ENCODE measurements at regions not wholly inside any gene's neighbourhood (a gene's known extent, or its start where the extent isn't known, plus 50 kb on each side); places are given as distances from the start of the nearest gene placed in this dataset.

DNA sequence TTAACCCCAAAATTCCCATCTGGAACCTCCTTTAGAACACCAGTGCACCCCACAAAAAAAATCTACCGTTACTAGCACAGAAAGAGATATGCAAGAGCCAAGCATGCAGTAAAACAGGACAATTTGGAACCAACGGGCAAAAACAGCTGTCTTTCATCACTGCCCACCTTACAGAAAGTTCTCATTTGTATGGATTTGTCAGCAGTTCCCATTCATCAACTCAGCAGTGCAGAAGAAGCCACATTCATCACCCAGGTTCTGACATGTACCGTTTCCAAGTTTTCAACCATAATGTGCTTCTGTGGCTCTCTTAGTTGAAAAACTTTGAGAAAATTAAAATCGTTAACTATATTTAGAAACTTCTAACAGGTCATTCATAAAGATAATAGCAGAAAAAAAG lies 387.0 kb downstream of the RPS29 start:
- no peaks in the 10 kb centered on the region for H3K9me2 ChIP-seq
- POLR2A ChIA-PET: no interaction called here
- no peak for DNase-seq
- no peaks in the 10 kb centered on the region for H3F3A ChIP-seq (replicated peaks; ENCODE audit: insufficient read depth)
- no peaks in the 10 kb centered on the region for H4K20me1 ChIP-seq (ENCODE audit: insufficient read depth)
- H3K4me1 ChIP-seq (ENCODE audit: control insufficient read depth in 1 of 2, insufficient read depth in 2 of 2, low read depth in 1 of 2, low read length in 1 of 2): peaks cover 0 to under 1% of the 10 kb centered on the region in 2 experiments; a peak in 1 of 4 replicates
- CTCF ChIA-PET: interaction anchor here (0.8 to 1.3 kb wide), 2 partner anchors 22 to 107 kb away, joined by 3 read pairs; no protein-coding TSS in a partner anchor
- no peaks in the 10 kb centered on the region for H3K79me2 ChIP-seq (ENCODE audit: insufficient read depth)
- no peak overlapping the region for H3K4me2 ChIP-seq
- H3K4me3 ChIP-seq (ENCODE audit: low read depth in 2 of 2, low read length in 1 of 2): no peak overlapping the region
- no peak overlapping the region for H3K9ac ChIP-seq
- no peaks in the 10 kb centered on the region for H3K9me3 ChIP-seq
- no peak overlapping the region for H2AFZ ChIP-seq (ENCODE audit: low read depth)
- no peaks in the 10 kb centered on the region for H3K36me3 ChIP-seq (replicated peaks in 1 of 2; ENCODE audit: control insufficient read depth in 1 of 2, insufficient read depth in 2 of 2, low read length in 1 of 2)
- no peaks in the 10 kb centered on the region for H3K27me3 ChIP-seq (ENCODE audit: insufficient read depth)
- H3K27ac ChIP-seq (ENCODE audit: low read depth in 2 of 2, low read length in 1 of 2): no peak overlapping the region
- 15% methylated on average over 4 of the region's 4 CpGs for WGBS (ENCODE audit: low lambda C conversion rate)
- TF ChIP-seq SMC3 (IDR thresholded peaks at IDR 0.05; ENCODE audit: low read depth, low read length) (no peak), RCOR1 (IDR thresholded peaks at IDR 0.05; ENCODE audit: low read length) (no peak)
- TF ChIP-seq, protein P1, sequence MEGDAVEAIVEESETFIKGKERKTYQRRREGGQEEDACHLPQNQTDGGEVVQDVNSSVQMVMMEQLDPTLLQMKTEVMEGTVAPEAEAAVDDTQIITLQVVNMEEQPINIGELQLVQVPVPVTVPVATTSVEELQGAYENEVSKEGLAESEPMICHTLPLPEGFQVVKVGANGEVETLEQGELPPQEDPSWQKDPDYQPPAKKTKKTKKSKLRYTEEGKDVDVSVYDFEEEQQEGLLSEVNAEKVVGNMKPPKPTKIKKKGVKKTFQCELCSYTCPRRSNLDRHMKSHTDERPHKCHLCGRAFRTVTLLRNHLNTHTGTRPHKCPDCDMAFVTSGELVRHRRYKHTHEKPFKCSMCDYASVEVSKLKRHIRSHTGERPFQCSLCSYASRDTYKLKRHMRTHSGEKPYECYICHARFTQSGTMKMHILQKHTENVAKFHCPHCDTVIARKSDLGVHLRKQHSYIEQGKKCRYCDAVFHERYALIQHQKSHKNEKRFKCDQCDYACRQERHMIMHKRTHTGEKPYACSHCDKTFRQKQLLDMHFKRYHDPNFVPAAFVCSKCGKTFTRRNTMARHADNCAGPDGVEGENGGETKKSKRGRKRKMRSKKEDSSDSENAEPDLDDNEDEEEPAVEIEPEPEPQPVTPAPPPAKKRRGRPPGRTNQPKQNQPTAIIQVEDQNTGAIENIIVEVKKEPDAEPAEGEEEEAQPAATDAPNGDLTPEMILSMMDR (IDR thresholded peaks at IDR 0.05): no peak

DNA sequence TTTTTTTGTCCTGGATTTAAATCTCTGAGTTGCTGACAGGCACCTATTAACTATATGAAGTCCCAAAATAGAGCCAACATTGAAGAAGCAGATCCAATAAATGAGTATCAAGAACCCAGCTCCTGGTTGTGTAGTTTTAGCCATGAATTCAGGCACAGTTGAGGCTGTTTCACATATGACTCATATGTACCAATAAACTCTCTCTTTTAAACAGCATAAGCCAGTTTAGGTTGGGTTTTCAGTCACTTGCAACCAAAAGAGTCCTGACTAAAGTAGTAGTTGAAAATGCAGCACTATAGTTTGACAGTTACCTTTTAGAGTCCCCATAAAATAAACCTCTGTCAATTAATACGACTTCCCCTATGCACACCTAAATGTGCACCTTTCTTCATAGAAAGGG lies 389.9 kb downstream of the RPS29 start:
- no peaks in the 10 kb centered on the region for H3K27me3 ChIP-seq (ENCODE audit: insufficient read depth)
- no peaks in the 10 kb centered on the region for H3K9me3 ChIP-seq
- TF ChIP-seq NFIC (IDR thresholded peaks at IDR 0.05; ENCODE audit: borderline replicate concordance) (no peak), YY1 (IDR thresholded peaks at IDR 0.05; ENCODE audit: low read depth) (no peak), POLR2AphosphoS5 (IDR thresholded peaks at IDR 0.05; ENCODE audit: low read depth, low read length) (no peak), TCF12 (IDR thresholded peaks at IDR 0.05) (no peak), GABPA (IDR thresholded peaks at IDR 0.05; ENCODE audit: low read depth) (no peak), RFX5 (IDR thresholded peaks at IDR 0.05; ENCODE audit: low read length) (no peak), FOXJ3 (CRISPR knock-in tag; IDR thresholded peaks at IDR 0.05) (no peak), JUND (IDR thresholded peaks at IDR 0.05) (no peak), MXI1 (IDR thresholded peaks at IDR 0.05; ENCODE audit: low read depth, low read length) (no peak), FOSL2 (IDR thresholded peaks at IDR 0.05; ENCODE audit: borderline replicate concordance, low read depth) (no peak), ELF1 (IDR thresholded peaks at IDR 0.05) (no peak), EP300 (IDR thresholded peaks at IDR 0.05; ENCODE audit: borderline replicate concordance in 1 of 2, low read depth in 1 of 2, low read length in 1 of 2) (no peak), RCOR1 (IDR thresholded peaks at IDR 0.05; ENCODE audit: low read length) (no peak)
- TF ChIP-seq, protein P2, sequence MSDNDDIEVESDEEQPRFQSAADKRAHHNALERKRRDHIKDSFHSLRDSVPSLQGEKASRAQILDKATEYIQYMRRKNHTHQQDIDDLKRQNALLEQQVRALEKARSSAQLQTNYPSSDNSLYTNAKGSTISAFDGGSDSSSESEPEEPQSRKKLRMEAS (IDR thresholded peaks at IDR 0.05; ENCODE audit: low read depth): no peak
- TF ChIP-seq, protein P3, sequence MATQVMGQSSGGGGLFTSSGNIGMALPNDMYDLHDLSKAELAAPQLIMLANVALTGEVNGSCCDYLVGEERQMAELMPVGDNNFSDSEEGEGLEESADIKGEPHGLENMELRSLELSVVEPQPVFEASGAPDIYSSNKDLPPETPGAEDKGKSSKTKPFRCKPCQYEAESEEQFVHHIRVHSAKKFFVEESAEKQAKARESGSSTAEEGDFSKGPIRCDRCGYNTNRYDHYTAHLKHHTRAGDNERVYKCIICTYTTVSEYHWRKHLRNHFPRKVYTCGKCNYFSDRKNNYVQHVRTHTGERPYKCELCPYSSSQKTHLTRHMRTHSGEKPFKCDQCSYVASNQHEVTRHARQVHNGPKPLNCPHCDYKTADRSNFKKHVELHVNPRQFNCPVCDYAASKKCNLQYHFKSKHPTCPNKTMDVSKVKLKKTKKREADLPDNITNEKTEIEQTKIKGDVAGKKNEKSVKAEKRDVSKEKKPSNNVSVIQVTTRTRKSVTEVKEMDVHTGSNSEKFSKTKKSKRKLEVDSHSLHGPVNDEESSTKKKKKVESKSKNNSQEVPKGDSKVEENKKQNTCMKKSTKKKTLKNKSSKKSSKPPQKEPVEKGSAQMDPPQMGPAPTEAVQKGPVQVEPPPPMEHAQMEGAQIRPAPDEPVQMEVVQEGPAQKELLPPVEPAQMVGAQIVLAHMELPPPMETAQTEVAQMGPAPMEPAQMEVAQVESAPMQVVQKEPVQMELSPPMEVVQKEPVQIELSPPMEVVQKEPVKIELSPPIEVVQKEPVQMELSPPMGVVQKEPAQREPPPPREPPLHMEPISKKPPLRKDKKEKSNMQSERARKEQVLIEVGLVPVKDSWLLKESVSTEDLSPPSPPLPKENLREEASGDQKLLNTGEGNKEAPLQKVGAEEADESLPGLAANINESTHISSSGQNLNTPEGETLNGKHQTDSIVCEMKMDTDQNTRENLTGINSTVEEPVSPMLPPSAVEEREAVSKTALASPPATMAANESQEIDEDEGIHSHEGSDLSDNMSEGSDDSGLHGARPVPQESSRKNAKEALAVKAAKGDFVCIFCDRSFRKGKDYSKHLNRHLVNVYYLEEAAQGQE (IDR thresholded peaks at IDR 0.05; ENCODE audit: low read depth, low read length): no peak
- TF ChIP-seq, protein P4, sequence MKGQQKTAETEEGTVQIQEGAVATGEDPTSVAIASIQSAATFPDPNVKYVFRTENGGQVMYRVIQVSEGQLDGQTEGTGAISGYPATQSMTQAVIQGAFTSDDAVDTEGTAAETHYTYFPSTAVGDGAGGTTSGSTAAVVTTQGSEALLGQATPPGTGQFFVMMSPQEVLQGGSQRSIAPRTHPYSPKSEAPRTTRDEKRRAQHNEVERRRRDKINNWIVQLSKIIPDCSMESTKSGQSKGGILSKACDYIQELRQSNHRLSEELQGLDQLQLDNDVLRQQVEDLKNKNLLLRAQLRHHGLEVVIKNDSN (IDR thresholded peaks at IDR 0.05; ENCODE audit: borderline replicate concordance, low read depth): no peak
- H3K9ac ChIP-seq: no peak overlapping the region
- no peak overlapping the region for H2AFZ ChIP-seq (ENCODE audit: low read depth)
- no peak for DNase-seq
- no peak overlapping the region for H3K27ac ChIP-seq (ENCODE audit: low read depth in 2 of 2, low read length in 1 of 2)
- no peaks in the 10 kb centered on the region for H3F3A ChIP-seq (replicated peaks; ENCODE audit: insufficient read depth)
- no peaks in the 10 kb centered on the region for H3K9me2 ChIP-seq
- no peaks in the 10 kb centered on the region for H3K79me2 ChIP-seq (ENCODE audit: insufficient read depth)
- peaks cover 0 to 10% of the 10 kb centered on the region in 2 experiments; a peak in 1 of 4 replicates for H3K4me1 ChIP-seq (ENCODE audit: control insufficient read depth in 1 of 2, insufficient read depth in 2 of 2, low read depth in 1 of 2, low read length in 1 of 2)
- ChIA-PET POLR2A (no interaction called here), CTCF (no interaction called here)
- H3K4me3 ChIP-seq (ENCODE audit: low read depth in 2 of 2, low read length in 1 of 2): no peak overlapping the region
- H3K36me3 ChIP-seq (replicated peaks in 1 of 2; ENCODE audit: control insufficient read depth in 1 of 2, insufficient read depth in 2 of 2, low read length in 1 of 2): no peaks in the 10 kb centered on the region
- no peak overlapping the region for H3K4me2 ChIP-seq
- 14% methylated on average over 1 of the region's 1 CpG for WGBS (ENCODE audit: low lambda C conversion rate)
- no peaks in the 10 kb centered on the region for H4K20me1 ChIP-seq (ENCODE audit: insufficient read depth)

All from SK-N-SH (cell line).